Fibroblast of the aortic adventitia (primary cell): ENCODE measurements at regions not wholly inside any gene's neighbourhood (a gene's known extent, or its start where the extent isn't known, plus 50 kb on each side); places are given as distances from the start of the nearest gene placed in this dataset.
A peak's percentile ranks its signal among the peaks of the same experiment; 100 is the strongest.

ENCODE experiments used
- DNase-seq: peaks from one replicate; pipeline ENCODE4 v3.0.0-alpha.2; 2010; ENCODE audit warnings: low read depth
- H3K4me3 ChIP-seq: 2 replicates; pipeline ENCODE4 v1.5.1; 2011; ENCODE audit warnings: low read depth, mild to moderate bottlenecking, control low read depth, low read length, moderate library complexity
- TF ChIP-seq, protein P1 (sequence below): IDR thresholded peaks from 2 replicates; pipeline ENCODE4 v1.5.1; 2011; ENCODE audit warnings: mild to moderate bottlenecking, low read length, control low read depth, inconsistent platforms; ENCODE audit not compliant: insufficient read depth

DNA sequence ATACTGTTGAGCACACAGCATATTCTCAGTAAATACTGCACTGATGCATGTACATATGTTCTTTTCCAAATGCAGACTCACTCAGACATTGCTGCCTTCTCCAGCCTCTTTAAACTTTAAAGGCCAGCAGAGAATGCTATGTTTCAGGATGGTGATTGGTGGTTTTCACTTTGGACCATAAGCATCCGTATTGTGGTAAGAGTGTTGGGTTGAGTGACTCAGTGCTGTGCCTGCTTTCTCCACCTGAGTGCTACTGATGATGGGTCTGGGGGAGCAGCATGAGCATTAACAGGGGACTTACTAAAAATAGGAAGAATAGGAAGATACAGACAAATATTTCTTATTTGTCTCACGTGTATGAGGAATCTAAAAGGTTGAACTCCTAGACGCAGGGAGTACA, 56.3 kb upstream of the ZNF92 start:
- H3K4me3 ChIP-seq = no peak overlapping the region
- no peak for DNase-seq
- TF ChIP-seq, protein P1, sequence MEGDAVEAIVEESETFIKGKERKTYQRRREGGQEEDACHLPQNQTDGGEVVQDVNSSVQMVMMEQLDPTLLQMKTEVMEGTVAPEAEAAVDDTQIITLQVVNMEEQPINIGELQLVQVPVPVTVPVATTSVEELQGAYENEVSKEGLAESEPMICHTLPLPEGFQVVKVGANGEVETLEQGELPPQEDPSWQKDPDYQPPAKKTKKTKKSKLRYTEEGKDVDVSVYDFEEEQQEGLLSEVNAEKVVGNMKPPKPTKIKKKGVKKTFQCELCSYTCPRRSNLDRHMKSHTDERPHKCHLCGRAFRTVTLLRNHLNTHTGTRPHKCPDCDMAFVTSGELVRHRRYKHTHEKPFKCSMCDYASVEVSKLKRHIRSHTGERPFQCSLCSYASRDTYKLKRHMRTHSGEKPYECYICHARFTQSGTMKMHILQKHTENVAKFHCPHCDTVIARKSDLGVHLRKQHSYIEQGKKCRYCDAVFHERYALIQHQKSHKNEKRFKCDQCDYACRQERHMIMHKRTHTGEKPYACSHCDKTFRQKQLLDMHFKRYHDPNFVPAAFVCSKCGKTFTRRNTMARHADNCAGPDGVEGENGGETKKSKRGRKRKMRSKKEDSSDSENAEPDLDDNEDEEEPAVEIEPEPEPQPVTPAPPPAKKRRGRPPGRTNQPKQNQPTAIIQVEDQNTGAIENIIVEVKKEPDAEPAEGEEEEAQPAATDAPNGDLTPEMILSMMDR = no peak

- TF ChIP-seq, protein P1 = no peak
- H3K4me3 ChIP-seq = no peak overlapping the region
- DNase-seq = no peak
These were observed 62.9 kb upstream of the ZNF92 start for GRCh38 chr7:65310761-65311160.

- DNase-seq = no peak
- TF ChIP-seq, protein P1 = no peak
- H3K4me3 ChIP-seq = no peak overlapping the region
These were observed 65.4 kb upstream of the ZNF92 start for GRCh38 chr7:65308300-65308678.

- TF ChIP-seq, protein P1 = peak; percentile 83
- DNase-seq = peak; percentile 74
These were observed 65.9 kb upstream of the ZNF92 start for GRCh38 chr7:65307651-65308299.

GRCh38 chr7:65304175-65304574, 69.5 kb upstream of the ZNF92 start:
- H3K4me3 ChIP-seq = no peak overlapping the region
- no peak for DNase-seq
- TF ChIP-seq, protein P1 = no peak

More at GRCh38 chr7:65307651-65308299, 65.9 kb upstream of the ZNF92 start:
- no peak overlapping the region for H3K4me3 ChIP-seq

- TF ChIP-seq, protein P1 = no peak
- H3K4me3 ChIP-seq = no peak overlapping the region
- DNase-seq = no peak
These were observed 70.8 kb upstream of the ZNF92 start for GRCh38 chr7:65302883-65303282.

DNA sequence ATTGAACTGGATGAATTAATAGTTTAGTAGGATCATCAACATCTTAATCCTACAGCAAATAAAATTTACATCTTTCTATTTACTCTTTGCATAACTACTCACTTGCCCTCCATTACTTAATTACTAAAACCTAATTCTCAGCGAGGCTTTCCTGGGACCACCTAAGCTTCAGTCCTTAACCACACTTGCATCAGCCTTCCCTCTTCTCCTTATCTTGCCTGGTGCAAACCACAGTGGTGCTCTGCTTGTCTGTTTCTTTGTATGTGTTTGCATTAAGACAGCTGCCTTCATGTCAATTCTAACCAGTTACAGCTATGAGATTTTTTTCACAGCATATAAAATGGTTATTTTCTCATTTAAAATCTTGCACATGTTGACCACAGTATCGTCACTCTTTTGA, 72.6 kb upstream of the ZNF92 start:
- no peak overlapping the region for H3K4me3 ChIP-seq
- TF ChIP-seq, protein P1 = no peak
- no peak for DNase-seq
